Forelimb muscle (tissue), 1 donor: ENCODE measurements at regions not wholly inside any gene's neighbourhood (a gene's known extent, or its start where the extent isn't known, plus 50 kb on each side); places are given as distances from the start of the nearest gene placed in this dataset.
A peak's percentile ranks its signal among the peaks of the same experiment; 100 is the strongest.

Source experiments
- DNase-seq: peaks from one replicate; pipeline ENCODE4 v3.0.0-alpha.2; 2013; ENCODE audit warnings: low read depth

DNA sequence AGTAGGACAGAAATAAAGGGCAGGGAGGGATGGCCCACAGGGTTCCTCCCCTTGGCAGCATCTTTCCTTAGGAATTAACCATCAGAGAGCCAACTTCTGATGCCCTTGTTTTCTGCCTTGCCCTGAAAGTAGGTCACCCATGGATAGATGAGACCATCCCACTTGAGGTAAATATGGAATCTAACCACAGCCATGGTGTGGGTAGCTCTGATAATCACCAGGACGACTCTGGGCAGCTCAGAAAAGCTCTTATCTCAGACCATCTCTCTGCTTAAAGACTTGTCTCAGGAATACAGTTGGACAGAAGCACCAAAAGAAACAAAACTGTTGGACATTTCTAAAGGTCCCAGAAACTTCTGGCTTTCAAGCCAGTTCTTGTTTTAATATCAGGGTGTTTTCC, 101.4 kb upstream of the CELF4 start:
- DNase-seq, result no peak

- no peak for DNase-seq
Measured at GRCh38 chr18:37666451-37666850, 100.9 kb upstream of the CELF4 start.

DNA sequence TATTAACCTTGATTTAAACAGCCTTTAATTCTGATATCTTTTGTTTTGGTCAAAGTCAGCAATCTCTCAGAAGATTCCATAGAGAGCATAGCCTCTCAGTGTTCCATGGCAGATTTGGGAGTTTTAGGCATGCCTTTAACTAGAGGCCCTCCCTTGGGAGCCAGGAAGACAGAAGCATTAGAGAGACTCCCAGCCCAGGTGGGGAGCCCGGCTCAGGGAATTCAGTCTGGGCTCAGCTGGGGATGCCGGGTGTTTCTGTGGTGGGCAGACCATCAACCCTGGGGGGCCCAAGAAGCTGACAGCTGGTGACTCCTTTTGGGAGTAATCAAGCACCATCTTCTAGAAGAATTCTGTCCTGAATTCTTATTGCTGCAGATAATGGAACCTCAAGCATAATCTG, 99.7 kb upstream of the CELF4 start:
- DNase-seq, result no peak

DNA sequence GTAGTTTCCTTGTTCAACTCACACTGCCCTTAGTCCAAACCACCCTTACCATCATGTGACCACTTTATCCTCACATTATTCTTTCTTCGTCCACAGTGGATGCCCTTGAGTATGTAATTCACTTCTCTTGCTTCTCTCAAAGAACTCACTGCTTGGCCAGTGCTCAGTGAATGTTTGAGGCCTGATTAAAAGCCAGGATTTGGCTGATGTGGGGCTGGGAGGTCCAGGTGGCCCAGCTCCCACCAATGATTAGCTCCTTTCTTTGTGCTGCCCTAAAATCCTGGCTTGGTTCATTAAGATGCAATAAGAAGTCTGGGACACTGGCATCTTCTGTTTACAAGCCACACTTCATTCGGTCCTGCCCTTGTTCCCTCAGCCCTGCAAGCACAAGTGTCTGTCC, 97.8 kb upstream of the CELF4 start:
- no peak for DNase-seq

DNA sequence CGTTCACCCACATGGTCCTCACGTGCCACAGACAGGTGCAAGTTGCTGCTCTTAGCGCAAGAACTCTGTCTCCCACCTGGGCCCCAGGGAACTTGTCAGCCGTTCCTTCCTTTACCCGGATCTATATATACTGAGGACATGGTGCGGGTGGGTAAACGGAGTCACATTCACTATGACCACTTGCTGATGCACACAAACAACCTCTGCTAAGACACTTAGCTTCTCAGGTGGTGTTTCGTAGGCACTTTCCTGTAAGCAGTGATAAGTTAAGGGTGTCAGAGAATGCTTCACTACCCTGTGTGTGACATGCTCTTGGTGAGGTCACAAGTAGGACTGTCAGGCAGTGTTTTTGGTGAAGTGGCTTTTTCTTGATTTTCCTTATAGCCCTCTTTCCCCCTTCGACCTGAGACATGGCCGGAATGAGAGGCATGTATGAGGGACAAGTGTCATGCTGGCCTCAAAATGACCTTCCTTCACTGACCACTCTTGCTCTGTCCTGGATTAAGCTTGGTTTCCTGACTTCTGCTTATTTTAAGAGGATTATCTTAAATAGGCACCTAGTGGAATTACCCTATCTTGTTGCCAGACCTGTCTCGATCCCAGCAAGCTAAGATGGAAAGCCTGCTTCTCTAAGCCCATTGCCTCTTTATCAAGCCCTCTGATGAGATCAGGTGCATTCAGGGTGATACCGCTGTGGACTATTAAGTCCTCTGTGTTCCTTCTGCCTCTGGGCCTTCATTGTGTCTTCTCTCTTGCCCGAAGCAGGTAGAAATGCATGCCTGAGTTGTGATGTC, 97.1 kb upstream of the CELF4 start:
- DNase-seq, result no peak

DNA sequence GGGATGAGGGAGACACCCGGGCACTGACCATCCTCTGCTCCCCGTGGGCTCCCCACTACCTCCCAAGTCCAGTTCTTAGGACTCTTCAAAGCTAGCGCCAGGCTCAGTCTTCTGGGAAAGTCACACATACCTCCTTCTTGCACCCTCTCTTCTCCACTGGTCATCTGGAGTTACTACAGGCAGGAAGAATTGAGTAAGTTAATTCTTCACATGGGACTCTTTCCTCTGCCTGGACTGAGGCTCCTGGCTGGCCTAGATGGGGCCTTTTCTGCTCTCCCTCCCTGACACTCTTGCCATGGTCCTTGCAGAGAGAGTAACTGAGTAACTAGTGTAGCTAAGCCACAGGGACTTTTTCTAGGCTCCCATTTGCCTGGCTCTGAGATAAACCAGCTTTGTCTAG, 96.5 kb upstream of the CELF4 start:
- no peak for DNase-seq

GRCh38 chr18:37661478-37661877, 95.9 kb upstream of the CELF4 start:
- no peak for DNase-seq

DNA sequence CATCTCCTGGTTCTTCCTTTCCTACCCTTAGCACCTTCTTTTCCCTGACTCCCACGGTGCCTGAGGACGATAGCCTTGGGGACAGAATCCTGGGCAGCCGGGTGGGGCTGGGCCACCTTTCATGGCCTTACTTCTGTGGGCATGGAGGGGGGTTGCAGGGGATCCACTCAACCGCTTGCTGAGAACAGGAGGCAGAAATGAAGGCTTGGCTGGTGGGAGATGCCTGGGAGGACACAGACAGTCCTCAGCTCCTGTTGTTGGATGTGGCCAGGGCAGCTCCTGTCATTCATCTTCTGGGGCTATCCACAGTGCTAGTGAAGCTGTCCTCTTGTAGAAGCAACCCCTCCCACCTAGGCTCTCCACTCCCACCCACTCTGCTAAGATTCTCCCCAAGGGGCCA, 95.5 kb upstream of the CELF4 start:
- DNase-seq, result no peak

GRCh38 chr18:37660658-37661057, 95.1 kb upstream of the CELF4 start:
- no peak for DNase-seq

DNA sequence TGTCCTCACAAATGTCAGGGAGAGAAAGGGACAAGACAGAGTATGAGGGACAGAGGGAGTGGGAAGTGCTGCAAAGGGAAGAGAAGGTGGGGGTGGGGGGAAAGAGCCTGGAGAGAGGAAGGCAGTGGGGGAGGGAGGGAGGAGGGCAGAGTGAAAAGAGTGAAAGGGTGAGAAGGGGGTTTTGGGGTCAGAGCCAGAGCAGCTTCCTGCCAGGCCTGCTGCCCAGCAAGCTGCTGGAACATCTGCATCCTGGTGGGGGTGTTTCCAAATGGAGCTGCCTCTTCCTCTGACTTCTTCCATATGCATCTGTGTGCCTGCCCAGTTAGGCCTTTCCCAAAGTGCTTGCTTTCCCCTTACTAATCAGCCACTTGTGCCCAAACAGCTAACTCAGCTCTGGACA, 94.3 kb upstream of the CELF4 start:
- no peak for DNase-seq

- no peak for DNase-seq
Measured at GRCh38 chr18:37658894-37659293, 93.3 kb upstream of the CELF4 start.

- DNase-seq, result peak; percentile 45
Measured at GRCh38 chr18:37657493-37657892, 91.9 kb upstream of the CELF4 start.

DNA sequence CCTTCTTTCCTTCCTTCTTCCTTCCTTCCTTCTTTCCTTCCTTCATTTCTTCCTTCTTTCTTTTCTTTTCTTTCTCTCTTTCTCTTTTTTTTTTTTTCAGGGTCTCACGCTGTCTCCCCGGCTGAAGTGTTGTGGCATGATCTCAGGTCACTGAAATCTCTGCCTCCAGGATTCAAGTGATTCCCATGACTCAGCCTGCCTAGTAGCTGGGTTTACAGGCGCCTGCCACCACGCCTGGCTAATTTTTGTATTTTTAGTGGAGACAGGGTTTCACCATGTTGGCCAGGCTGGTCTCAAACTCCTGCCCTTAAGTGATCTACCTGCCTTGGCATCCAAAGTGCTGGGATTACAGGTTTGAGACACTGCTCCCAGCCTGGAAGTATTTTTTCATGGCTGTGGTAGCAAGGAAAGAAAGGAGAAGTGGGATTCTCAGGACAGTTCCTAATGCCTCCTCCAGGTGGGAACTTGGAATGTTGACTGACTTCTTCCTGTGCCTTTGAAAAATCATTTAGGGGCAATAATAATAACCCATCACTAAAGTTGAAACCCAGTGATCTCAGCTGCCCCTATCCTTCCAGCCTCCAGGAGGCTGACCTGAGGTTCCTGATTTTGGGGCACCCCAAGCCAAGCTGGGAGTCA, 89.3 kb upstream of the CELF4 start:
- DNase-seq, result no peak

DNA sequence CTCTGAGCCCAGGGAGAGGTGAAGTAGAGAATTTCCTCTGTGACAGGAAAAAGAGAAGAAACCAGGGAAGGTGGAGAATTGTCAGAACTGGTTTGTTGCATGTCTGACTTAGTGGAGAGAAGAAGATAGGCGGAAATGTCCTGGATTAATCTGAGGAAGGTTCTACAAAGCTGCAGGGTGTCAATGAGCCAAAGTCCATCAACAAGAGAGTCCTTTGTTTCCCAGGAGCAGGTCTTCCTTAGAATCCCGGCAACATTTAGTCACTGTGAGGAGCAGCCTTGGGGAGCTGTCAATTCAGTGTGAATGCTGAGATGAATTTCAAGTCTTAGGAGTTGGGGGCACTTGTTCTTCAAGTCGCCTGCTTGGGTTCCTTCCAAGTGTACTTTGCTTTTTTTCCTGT, 88.4 kb upstream of the CELF4 start:
- DNase-seq, result no peak

DNA sequence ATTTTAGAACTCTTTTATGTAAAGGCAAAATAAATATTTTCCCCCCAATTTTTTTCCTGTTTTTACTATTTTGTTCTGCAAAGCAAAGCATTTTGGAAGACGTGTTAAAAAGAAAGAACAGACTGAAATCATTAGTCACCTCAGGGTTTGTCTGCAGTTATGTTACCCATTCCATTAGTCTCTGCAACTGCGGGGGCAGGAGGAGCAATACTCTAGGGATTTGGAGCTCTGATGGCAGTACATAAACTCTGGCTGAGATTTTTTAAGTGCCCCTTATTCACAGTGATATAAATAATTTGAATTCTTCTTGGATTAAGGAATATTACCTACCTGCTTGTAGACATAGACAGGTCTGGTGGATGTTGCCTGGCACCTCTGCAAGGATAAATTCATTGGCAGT, 88.0 kb upstream of the CELF4 start:
- DNase-seq, result no peak

DNA sequence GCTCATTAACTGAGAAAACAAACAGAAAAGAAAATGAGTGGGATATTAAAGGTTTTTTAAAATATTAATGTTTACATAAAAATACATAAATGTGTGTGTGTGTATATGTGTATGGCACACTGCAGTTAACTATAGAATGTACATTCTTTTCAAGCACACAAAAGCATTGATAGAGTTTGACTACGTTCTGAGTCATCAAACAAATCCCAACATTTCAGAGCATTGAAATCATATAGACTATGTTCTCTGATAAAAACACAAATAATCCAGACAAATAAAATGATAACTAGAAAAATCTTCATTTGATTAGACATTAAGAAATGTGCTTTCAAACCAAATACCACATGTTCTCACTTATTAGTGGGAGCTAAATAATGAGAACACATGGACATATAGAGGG, 84.3 kb upstream of the CELF4 start:
- DNase-seq, result no peak

- DNase-seq, result no peak
Measured at GRCh38 chr18:37649416-37649815, 83.8 kb upstream of the CELF4 start.

DNA sequence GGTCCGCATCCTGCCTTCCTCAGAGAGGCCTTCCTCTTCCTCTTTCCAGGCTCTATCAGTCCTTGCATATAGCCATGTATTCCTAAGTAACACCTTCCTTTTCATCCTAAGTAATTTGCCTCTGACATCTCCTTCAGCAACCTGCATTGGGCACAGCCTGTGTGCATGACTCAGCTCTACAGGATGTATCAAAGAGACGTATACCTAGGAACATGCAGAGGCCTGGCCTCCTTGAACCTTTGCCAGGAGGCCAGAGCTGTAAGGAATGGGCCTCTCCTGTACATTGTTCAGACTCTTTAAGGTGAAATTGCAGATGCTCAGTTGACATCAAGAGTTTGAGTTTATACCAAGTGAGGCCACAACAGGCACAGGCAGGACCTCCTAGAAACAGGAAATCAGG, 76.0 kb upstream of the CELF4 start:
- no peak for DNase-seq

DNA sequence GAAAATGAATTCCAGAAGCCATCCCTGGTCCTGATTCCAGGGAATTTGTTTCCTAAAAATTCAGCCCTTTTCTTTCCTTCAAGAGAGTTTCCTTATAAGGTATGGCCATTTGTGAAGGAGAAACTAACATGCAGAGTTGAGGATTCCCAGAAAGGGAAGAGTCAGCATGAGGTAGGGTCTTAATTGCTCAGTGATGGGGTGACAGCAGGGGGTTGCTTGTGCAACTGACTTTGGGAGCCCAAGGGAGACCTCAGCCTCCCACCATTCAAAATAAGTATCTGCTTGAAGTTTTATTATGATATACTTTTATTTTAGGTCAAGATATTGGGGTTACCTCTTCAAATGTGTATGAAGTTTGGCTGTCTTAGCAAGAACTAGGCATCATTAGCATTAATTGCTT, 74.9 kb upstream of the CELF4 start:
- DNase-seq, result no peak

GRCh38 chr18:37639846-37640245, 74.2 kb upstream of the CELF4 start:
- DNase-seq, result no peak

- DNase-seq, result no peak
Measured at GRCh38 chr18:37637478-37637850, 71.9 kb upstream of the CELF4 start.

DNA sequence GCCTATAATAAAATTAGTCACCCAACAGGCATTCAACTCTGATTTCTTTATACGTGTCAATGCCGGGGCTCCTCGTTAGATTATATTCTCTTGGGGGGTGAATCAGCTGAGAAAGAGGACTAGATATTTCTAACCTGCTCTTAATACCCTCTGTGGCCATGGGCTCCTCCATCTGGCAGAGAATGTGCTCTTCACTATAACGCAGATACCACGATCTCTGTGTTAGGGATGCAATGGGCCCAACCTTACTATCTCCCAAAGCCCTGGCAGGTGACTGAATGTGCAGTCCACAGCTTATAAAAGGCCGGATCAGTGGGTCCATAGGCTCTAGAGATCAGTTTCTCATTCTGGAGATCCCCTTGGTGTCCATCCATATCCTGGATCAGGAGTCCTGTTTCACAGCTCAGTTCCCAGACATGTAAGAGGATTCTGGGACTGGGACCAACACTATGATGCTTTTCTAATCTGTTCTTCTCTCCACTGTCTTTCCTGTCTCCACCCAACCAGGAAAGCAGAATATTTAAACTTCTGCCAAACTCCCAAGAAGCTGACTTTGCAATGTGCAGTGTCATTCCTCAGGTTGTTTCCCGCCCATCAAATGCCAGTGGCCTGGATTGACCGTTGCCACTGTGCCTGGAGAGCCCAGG, 71.4 kb upstream of the CELF4 start:
- DNase-seq, result no peak

GRCh38 chr18:37634516-37634915, 68.9 kb upstream of the CELF4 start:
- no peak for DNase-seq
